GM18517 (cell line): ENCODE measurements at regions not wholly inside any gene's neighbourhood (a gene's known extent, or its start where the extent isn't known, plus 50 kb on each side); places are given as distances from the start of the nearest gene placed in this dataset.

Experiments
- ATAC-seq: cut with Tn5 transposase; IDR thresholded peaks from one replicate; pipeline ENCODE4 v1.9.1; 2021; ENCODE audit warnings: mild to moderate bottlenecking, moderate library complexity; ENCODE audit not compliant: unreplicated experiment

DNA sequence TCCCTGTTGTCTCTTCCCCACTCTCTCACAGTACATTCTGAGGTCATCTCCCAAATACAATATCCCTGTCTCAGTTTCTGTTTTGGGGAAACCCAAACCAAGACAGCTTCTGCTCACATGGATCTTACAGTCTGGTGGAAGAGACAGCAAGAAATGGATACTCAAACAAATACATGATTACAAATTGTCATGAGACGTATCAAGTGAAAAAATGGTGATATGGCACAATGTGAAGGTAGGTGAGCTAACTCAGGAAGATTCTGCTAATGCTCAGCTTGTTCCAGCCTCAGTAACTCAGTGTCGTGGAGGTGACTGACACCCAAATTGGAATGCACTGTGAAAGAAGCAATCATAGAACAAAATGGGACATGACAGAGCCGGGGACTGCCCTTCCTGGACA lies 68.3 kb downstream of the CHST1 start:
- ATAC-seq, result no peak

DNA sequence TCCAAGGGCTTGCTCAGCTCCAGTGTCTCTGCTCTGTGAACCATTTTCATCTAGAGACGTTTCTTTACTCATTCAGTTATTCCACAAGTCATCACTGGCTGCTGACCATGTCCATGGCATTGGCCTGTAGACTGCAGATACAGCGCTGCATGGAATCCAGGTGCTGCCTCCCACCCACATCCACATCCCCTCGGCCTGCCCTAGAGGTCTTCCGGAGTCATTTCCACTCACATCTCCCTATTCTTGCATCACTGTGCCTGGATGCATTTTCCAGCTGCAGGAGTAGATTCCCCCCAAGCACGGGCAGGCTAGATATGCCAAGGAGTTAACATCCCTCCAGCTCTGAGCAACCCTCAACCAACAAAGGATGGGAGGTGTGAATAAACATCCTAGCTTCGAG lies 68.9 kb downstream of the CHST1 start:
- no peak for ATAC-seq

DNA sequence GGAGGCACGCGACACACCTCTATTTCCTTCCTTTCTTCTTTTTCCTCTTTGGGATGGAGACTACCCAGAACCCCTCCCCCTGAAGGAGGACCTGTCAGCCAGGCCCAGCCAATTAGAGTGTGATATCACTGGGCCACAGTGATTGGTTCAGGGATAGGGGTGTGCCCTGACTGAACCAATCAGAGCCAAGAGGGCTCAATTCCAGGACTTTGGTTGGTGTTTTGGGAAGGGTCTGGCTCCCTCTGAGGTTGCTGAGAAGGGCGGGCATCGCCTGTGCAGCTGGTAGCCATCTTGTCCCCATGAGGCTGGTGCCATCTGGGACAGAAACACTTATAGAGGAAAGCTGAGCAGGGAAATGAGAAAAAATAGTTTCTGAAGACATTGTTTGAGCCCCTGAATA lies 71.4 kb downstream of the CHST1 start:
- no peak for ATAC-seq

DNA sequence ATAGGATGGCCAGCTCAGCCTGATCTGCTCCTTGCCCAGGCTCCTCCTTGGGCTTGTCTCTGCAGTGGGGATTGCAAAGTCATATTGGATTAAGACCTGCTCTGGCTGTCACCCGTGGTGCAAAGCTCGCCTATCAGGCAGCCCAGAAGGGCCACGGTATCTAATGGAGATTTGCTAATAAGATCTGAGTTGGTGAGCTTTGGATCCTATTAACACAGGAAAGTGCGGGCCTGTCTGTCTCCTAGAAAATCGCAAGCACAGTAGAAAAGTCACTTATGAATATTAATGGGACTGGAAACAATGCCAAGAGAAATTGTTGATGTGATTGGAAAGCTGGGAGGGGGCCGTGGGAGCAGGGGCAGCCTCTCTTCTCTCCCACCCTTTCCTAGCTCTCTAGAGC lies 72.8 kb downstream of the CHST1 start:
- no peak for ATAC-seq

- ATAC-seq, result no peak
These were observed 74.7 kb downstream of the CHST1 start for GRCh38 chr11:45590743-45591142.

GRCh38 chr11:45585205-45585604 lies 80.2 kb downstream of the CHST1 start:
- ATAC-seq, result no peak

DNA sequence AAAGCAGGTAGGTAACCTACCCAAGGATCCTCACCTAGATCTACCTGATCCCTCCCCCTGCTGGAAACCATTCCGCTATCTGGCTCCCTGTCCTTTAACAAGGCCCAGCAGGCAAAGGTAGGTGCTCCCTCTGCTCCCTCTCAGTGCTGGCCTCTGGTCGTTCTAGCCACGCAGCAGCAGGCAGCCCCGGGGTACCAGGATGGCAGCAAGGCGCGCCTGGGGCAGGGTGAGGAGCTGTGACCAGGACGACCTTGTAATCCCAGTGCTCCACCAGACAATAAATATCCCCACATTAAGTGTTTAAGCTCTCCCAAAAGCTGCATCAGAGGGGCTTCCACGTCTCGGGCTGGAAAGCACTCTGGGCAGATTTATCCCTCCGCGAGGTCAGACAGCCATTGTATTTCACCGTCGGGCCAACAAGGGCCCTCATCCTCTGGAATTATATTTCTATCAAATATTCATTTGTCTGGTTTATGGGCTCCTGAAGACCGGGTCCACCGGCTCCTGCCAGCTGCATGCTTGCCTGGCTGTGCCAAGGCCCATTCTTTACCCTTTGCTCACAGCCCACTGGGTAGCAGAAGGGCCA lies 81.3 kb downstream of the CHST1 start:
- ATAC-seq, result no peak

GRCh38 chr11:45580399-45580798 lies 85.0 kb downstream of the CHST1 start:
- ATAC-seq, result no peak

DNA sequence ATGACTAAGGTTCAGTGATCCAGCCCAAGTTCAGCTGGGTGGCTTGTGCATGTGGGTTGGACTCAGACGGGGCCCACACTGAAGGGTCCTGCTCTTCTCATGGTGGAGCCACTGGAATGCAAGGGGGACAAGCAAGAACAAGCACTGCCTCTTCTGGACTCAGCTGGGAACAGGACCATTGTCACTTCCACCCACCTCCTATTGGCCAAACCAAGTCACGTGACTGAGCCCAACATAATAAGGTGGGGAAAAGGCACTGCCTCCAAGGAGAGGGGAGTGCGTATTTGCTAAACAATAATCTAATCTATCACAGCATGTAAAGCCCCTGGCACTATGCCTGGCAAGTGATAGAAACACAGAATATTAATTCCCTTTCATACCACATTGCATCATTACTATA lies 87.1 kb downstream of the CHST1 start:
- ATAC-seq, result no peak

DNA sequence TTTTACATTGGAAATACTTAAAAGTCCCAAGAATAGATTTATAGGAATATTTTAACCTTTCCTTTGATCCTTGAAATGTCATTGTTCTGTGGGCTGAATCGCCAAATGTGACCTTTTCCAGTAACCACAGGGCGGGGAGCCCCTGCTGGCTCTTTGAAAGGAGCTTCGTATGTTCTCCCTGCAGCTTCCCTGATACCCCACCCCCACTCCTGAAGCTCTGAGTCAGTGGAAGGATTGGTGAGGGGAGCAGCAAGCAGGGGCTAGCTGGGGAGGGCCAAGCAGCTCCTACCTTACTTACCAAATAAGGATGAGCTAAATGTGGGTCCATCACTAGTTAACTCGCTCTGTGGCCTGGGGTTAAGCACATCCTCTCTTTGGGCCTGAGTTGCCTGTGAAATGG lies 87.7 kb downstream of the CHST1 start:
- ATAC-seq, result no peak

- ATAC-seq, result no peak
These were observed 88.8 kb downstream of the CHST1 start for GRCh38 chr11:45576461-45577215.

DNA sequence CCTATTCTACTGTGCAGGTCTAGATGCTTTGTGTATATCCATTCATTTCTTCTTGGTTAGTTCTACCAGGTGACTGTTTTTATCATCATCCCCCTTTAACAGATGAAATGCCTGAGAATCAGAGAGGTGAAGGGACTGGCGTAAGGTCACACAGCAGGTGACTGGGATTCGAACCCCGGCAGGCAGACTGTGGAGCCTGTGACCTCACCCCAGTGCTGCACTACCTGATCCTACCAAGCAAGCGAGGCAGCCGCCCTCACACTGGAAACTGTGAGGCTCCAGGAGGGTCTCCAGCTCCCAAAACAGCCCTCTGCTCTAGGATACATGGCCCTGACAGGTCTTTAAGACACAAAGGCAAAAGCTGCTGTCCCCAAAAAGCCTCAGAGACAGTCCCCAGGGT lies 91.7 kb downstream of the CHST1 start:
- no peak for ATAC-seq

GRCh38 chr11:45572354-45573123 lies 92.9 kb downstream of the CHST1 start:
- no peak for ATAC-seq

- ATAC-seq, result no peak
These were observed 95.6 kb downstream of the CHST1 start for GRCh38 chr11:45569776-45570175.

DNA sequence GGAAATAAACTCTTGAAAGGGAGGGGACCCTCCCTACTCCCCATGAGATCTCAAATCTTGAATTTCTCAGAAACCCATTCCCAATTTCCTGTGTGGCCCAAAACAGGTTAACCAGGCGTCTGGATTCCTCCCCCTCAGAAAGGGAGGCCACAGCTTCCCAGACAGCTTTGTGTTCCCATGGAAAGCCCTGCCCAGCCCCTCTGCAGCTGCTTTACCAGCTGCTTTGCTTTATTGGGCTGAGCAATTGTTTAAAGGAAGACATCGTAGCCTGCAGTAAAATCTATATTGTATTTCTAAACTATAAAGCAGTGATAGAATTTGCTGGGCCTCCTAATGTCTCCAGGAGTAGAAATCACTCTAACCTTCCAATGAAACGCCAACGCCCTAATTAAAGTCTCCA lies 97.4 kb downstream of the CHST1 start:
- no peak for ATAC-seq

DNA sequence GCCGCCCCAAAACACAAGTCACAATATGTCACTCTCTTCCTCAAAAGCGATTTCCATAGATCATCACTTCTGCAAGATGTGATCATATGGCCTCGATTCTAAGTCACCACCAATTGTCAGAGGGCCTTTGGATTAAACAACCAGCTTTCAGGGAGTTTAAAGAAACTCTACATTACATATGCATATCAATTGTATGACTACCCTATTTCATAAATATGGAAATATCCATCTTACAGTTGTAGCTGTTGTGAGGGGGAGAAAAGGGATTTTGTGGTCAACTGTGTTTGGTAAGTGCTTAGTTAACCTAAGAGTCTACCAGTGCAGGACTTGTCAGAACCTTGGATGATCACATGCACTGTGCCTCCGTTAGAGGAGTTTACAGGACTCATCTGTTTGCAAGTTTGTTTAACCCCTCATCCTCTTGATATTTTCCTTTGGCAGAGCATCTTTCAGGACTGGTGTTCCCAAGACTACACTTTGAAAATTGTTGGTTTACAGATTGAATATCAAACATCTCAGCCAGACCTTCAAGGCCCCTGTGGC lies 99.9 kb downstream of the CHST1 start:
- no peak for ATAC-seq

DNA sequence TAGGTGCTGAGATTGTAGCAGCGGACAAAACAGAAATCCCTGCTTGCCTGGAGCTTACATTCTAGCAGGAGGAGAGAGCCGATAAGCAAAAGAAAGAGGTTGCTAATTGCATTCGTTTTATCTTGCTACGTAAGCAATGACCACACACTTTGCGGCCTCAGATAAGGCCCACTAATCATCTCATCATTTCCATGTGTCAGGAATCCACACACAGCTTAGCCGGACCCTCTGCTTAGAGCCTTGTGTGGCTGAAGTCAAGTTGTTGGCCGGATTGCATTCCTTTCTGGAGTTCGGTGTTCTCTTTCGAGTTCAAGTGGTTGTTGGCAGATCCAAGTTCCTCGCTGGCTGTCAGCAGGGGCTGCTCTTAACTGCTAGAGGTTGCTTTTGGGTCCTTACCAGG lies 101.6 kb downstream of the CHST1 start:
- no peak for ATAC-seq

- no peak for ATAC-seq
These were observed 102.3 kb downstream of the CHST1 start for GRCh38 chr11:45563171-45563570.

DNA sequence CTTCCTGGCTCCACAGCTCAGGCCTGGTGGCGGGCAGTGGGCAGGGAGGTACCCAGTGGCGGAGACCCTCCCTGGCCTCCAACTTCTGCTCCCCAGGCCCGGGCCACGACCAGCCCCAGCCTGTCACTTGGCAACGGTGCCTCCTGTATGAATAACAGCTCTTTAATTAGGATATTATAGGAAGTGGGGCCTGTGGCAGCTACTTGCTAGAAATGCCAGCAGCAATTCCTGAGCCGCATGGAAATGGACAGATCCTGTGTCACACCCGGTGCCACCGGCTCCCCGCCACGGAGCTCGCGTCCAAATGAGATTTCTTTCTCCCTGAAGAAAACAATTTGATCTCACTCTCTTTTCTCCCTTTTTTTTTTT lies 104.5 kb downstream of the CHST1 start:
- no peak for ATAC-seq

DNA sequence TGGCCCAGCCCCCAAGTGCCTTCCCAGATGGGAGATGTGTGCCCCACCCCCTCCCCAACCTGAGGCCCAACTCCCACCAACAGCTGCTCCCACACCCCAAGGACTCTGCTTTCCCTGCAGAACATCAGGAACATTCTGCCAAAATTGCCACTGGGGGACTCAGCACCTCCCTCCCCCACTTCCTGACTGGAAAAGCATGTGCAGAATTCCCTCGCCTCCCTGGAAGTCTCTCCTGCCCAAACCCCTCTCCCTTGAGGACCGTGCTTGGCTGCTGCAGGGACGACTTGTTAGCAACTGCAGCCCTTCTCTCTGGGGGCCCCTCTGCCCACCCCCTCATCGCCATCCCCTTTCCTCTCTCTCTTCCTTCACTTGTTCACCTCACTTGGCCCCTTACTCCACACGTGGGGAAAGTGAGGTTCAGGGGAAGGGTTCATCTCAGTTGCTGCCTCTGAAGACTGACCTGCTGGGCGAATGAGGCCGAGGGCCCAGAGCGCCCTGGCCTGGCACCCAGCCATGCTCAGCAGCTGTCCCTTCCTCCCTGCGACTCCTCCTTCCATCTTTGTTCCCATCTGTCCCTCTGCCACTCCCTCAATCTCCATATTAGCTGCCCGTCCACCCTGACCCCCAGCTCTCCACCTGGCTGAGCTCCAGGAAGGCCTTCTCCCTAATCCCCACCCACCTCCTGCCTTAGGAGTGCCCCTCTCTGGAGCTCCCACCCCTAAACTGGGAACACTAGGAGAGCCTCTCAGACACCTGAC lies 105.1 kb downstream of the CHST1 start:
- ATAC-seq, result no peak
